ENCODE measurements at regions not wholly inside any gene's neighbourhood (a gene's known extent, or its start where the extent isn't known, plus 50 kb on each side); places are given as distances from the start of the nearest gene placed in this dataset.

- intact Hi-C loops (cut with micrococcal nuclease) = loop anchor here in 1 of 2 donors (5.0 kb wide), 1 partner anchor 58 kb away; no protein-coding TSS in a partner anchor
- peak overlapping the region; percentile 58 for H2AFZ ChIP-seq (ENCODE audit: insufficient read depth, low read depth, low read length, poor library complexity, severe bottlenecking)
- no peaks in the 10 kb centered on the region for H4K20me1 ChIP-seq (ENCODE audit: insufficient read depth, low read length)
- no peaks in the 10 kb centered on the region for H3K36me3 ChIP-seq (replicated peaks in 1 of 2; ENCODE audit: control insufficient read depth in 1 of 2, insufficient read depth in 2 of 2, low read length in 2 of 2)
- H3K9ac ChIP-seq (ENCODE audit: insufficient read depth, low read length, poor library complexity, severe bottlenecking) = peak overlapping the region; percentile 19
- peak overlapping the region in 6 of 7 donors; percentile 56 to 89 (median 76) for H3K27ac Mint-ChIP-seq
- H3K9me3 ChIP-seq (replicated peaks in 1 of 2; ENCODE audit: control insufficient read depth in 1 of 2, insufficient read depth in 1 of 2, low read length in 2 of 2) = peaks cover 5 to 6% of the 10 kb centered on the region in 2 donors
- H3K36me3 Mint-ChIP-seq = no peaks in the 10 kb centered on the region
- no peaks in the 10 kb centered on the region for H3K79me2 ChIP-seq (ENCODE audit: insufficient read depth, low read length)
- H3K4me1 ChIP-seq (ENCODE audit: control insufficient read depth in 1 of 2, insufficient read depth in 2 of 2, low read length in 2 of 2) = peaks cover 12% of the 10 kb centered on the region in 2 donors
- peaks cover 5 to 16% (median 5%) of the 10 kb centered on the region in 3 donors for H3K27me3 Mint-ChIP-seq (ENCODE audit: low read depth in 3 of 3)
- H3K27ac ChIP-seq (ENCODE audit: low read depth in 1 of 2, low read length in 2 of 2) = peak overlapping the region in 1 of 2 donors; percentile 49
- peaks cover 25% of the 10 kb centered on the region for H3K4me1 Mint-ChIP-seq
- no peaks in the 10 kb centered on the region for H3K27me3 ChIP-seq (ENCODE audit: control insufficient read depth in 2 of 2, insufficient read depth in 2 of 2, low read length in 2 of 2)
- WGBS (ENCODE audit: insufficient coverage) = 64% methylated on average over 23 of the region's 23 CpGs
- peak overlapping the region; percentile 53 for H3K4me2 ChIP-seq (replicated peaks; ENCODE audit: extremely low read depth, low read length, poor library complexity, severe bottlenecking)
- no peak for TF ChIP-seq CTCF (IDR thresholded peaks at IDR 0.05)
- peak in 2 of 3 donors; percentile 31 to 39 for DNase-seq
- peak overlapping the region; percentile 81 to 83 for H3K4me3 Mint-ChIP-seq
- H3K4me3 ChIP-seq (replicated peaks in 1 of 3; ENCODE audit: low read depth in 2 of 3, low read length in 3 of 3) = peak overlapping the region in 2 of 3 experiments; percentile 31 to 58
- peaks cover 6 to 13% (median 10%) of the 10 kb centered on the region in 7 donors for H3K9me3 Mint-ChIP-seq
Observed at GRCh38 chr2:9739531-9739964, 103.7 kb upstream of the TAF1B start.

- Mint-ChIP-seq H3K9me3 (peaks cover 0 to 5% (median 2%) of the 10 kb centered on the region in 7 donors), H3K4me3 (no peak overlapping the region), H3K4me1 (peaks cover 22% of the 10 kb centered on the region), H3K36me3 (no peaks in the 10 kb centered on the region), H3K27ac (peak overlapping the region in 1 of 7 donors; percentile 36), H3K27me3 (ENCODE audit: low read depth in 3 of 3) (peaks cover 5 to 16% (median 7%) of the 10 kb centered on the region in 3 donors)
- H3K27me3 ChIP-seq (ENCODE audit: control insufficient read depth in 2 of 2, insufficient read depth in 2 of 2, low read length in 2 of 2) = no peaks in the 10 kb centered on the region
- H3K4me1 ChIP-seq (ENCODE audit: control insufficient read depth in 1 of 2, insufficient read depth in 2 of 2, low read length in 2 of 2) = peaks cover 12% of the 10 kb centered on the region in 2 donors
- intact Hi-C loops (cut with micrococcal nuclease) = no loop called here
- no peaks in the 10 kb centered on the region for H3K36me3 ChIP-seq (replicated peaks in 1 of 2; ENCODE audit: control insufficient read depth in 1 of 2, insufficient read depth in 2 of 2, low read length in 2 of 2)
- DNase-seq = no peak
- WGBS (ENCODE audit: insufficient coverage) = 67% methylated on average over 2 of the region's 6 CpGs
- H3K9ac ChIP-seq (ENCODE audit: insufficient read depth, low read length, poor library complexity, severe bottlenecking) = no peak overlapping the region
- peaks cover 0 to 3% of the 10 kb centered on the region in 2 donors for H3K9me3 ChIP-seq (replicated peaks in 1 of 2; ENCODE audit: control insufficient read depth in 1 of 2, insufficient read depth in 1 of 2, low read length in 2 of 2)
- no peak overlapping the region for H3K27ac ChIP-seq (ENCODE audit: low read depth in 1 of 2, low read length in 2 of 2)
- no peak overlapping the region for H2AFZ ChIP-seq (ENCODE audit: insufficient read depth, low read depth, low read length, poor library complexity, severe bottlenecking)
- H3K4me3 ChIP-seq (replicated peaks in 1 of 3; ENCODE audit: low read depth in 2 of 3, low read length in 3 of 3) = no peak overlapping the region
- H3K79me2 ChIP-seq (ENCODE audit: insufficient read depth, low read length) = no peaks in the 10 kb centered on the region
- H3K4me2 ChIP-seq (replicated peaks; ENCODE audit: extremely low read depth, low read length, poor library complexity, severe bottlenecking) = no peak overlapping the region
- H4K20me1 ChIP-seq (ENCODE audit: insufficient read depth, low read length) = no peaks in the 10 kb centered on the region
- TF ChIP-seq CTCF (IDR thresholded peaks at IDR 0.05) = no peak
Observed at GRCh38 chr2:9740382-9741073, 102.7 kb upstream of the TAF1B start.
